ENCODE measurements at regions not wholly inside any gene's neighbourhood (a gene's known extent, or its start where the extent isn't known, plus 50 kb on each side); places are given as distances from the start of the nearest gene placed in this dataset.
A peak's percentile ranks its signal among the peaks of the same experiment; 100 is the strongest.
"Not testable (repeated sequence)": the region's sequence is repeated elsewhere in the genome, so short reads cannot be mapped to it uniquely, and the experiment has no call there.

GRCh38 chr1:196160066-196160795 lies 448.0 kb downstream of the KCNT2 start:
- DNase-seq, result no peak

- DNase-seq, result no peak
Measured at GRCh38 chr1:196155586-196155985, 452.7 kb downstream of the KCNT2 start.

- DNase-seq, result no peak
Measured at GRCh38 chr1:196152975-196153374, 455.3 kb downstream of the KCNT2 start.

- DNase-seq, result no peak
Measured at GRCh38 chr1:196152086-196152485, 456.2 kb downstream of the KCNT2 start.

- peak; percentile 32 for DNase-seq
Measured at GRCh38 chr1:196148367-196148970, 459.8 kb downstream of the KCNT2 start.

GRCh38 chr1:196147530-196147929 lies 460.7 kb downstream of the KCNT2 start:
- no peak for DNase-seq

- DNase-seq, result not testable (repeated sequence)
Measured at GRCh38 chr1:196145151-196145550, 463.1 kb downstream of the KCNT2 start.

GRCh38 chr1:196144588-196144987 lies 463.7 kb downstream of the KCNT2 start:
- DNase-seq, result no peak

- DNase-seq, result no peak
Measured at GRCh38 chr1:196143602-196144342, 464.5 kb downstream of the KCNT2 start.

GRCh38 chr1:196142111-196142640 lies 466.1 kb downstream of the KCNT2 start:
- no peak for DNase-seq

GRCh38 chr1:196136396-196136795 lies 471.8 kb downstream of the KCNT2 start:
- no peak for DNase-seq

- DNase-seq, result no peak
Measured at GRCh38 chr1:196131691-196132090, 476.5 kb downstream of the KCNT2 start.

GRCh38 chr1:196128835-196129234 lies 479.4 kb downstream of the KCNT2 start:
- no peak for DNase-seq

- no peak for DNase-seq
Measured at GRCh38 chr1:196121181-196121580, 487.1 kb downstream of the KCNT2 start.

- DNase-seq, result no peak
Measured at GRCh38 chr1:196115646-196116045, 492.6 kb downstream of the KCNT2 start.

GRCh38 chr1:196114193-196114592 lies 494.0 kb downstream of the KCNT2 start:
- DNase-seq, result no peak

- DNase-seq, result not testable (repeated sequence)
Measured at GRCh38 chr1:196108990-196109389, 499.2 kb downstream of the KCNT2 start.

GRCh38 chr1:196105901-196106300 lies 502.3 kb downstream of the KCNT2 start:
- DNase-seq, result no peak

- DNase-seq, result no peak
Measured at GRCh38 chr1:196102826-196103225, 505.4 kb downstream of the KCNT2 start.

- no peak for DNase-seq
Measured at GRCh38 chr1:196098000-196098399, 510.2 kb downstream of the KCNT2 start.

GRCh38 chr1:196094821-196095220 lies 513.4 kb downstream of the KCNT2 start:
- no peak for DNase-seq

GRCh38 chr1:196091397-196092135 lies 516.7 kb downstream of the KCNT2 start:
- no peak for DNase-seq

- DNase-seq, result no peak
Measured at GRCh38 chr1:196090226-196090625, 518.0 kb downstream of the KCNT2 start.

Data from CD4-positive, alpha-beta T cell treated with Interleukin-21 for 1 hour (primary cell).